SH-SY5Y (cell line): ENCODE measurements at regions not wholly inside any gene's neighbourhood (a gene's known extent, or its start where the extent isn't known, plus 50 kb on each side); places are given as distances from the start of the nearest gene placed in this dataset.

Source experiments
- GATA2 ChIP-seq: IDR thresholded peaks from 2 replicates; pipeline ENCODE4 v1.6.1; 2011; ENCODE audit warnings: mild to moderate bottlenecking, low read depth, low read length
- GATA3 ChIP-seq: IDR thresholded peaks from 2 replicates; pipeline ENCODE4 v1.6.1; 2011; ENCODE audit warnings: low read depth, mild to moderate bottlenecking, low read length, moderate library complexity

- TF ChIP-seq GATA2 (no peak), GATA3 (no peak)
Measured at GRCh38 chr12:124398578-124399227, 103.8 kb downstream of the RFLNA start.
